ENCODE measurements at regions not wholly inside any gene's neighbourhood (a gene's known extent, or its start where the extent isn't known, plus 50 kb on each side); places are given as distances from the start of the nearest gene placed in this dataset.

DNA sequence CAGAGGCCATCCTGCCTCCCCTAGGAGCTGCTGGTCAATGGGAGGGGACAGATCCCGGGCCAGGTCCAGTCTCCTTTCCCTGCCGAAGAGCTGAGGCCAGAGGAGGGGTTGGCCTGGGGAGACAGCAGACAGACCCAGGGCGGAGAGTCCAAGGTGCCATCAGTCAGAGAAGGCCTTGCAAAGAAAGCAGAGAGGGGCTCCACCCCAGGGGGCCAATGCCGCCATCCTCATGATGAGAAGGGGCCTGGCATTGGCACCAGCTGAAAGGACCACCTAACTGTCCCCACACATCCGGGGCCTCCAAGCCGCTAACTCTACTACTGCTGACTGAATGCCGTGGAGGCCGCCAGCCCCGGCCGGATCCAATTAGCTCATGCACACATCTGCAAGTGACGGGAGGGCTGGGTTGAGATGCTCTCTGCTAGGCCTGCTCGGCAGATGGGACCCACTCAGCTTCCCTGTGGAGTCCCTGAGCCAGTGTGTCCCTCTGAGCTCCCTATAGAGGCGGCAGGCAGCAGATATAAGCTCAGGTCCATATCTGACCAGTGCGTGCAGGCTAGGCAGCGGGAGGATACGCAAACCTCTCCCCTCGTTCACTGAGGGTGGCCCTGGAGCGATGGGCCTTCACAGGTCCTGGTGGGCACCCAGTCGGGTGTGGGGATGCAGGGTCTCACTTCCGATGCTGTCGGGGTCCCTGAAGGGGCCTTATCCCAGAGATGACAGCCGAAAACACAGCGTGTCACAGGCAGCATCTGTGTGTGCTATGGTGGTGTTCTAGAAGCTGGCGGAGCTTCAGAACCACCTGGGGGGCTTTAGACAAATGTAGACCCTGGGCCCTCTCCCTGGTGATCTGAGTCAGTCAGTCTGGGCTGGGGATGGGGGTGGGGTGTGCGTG lies 183.9 kb downstream of the CTTN start:
- Histone ChIP-seq H3K4me1 (ENCODE audit: insufficient read depth) (no peaks in the 10 kb centered on the region), H3K9me3 (no peaks in the 10 kb centered on the region), H3K4me3 (no peak overlapping the region), H3K27me3 (no peaks in the 10 kb centered on the region), H3K27ac (no peak overlapping the region), H3K36me3 (no peaks in the 10 kb centered on the region)
- TF ChIP-seq CTCF (IDR thresholded peaks at IDR 0.05) (no peak), EP300 (IDR thresholded peaks at IDR 0.05) (no peak), POLR2A (IDR thresholded peaks at IDR 0.05) (no peak)
- WGBS, 3 donors, result 84 to 88% (median 86%) methylated on average over 21 to 25 of the region's 25 CpGs
- intact Hi-C loops (cut with DNase I), result no loop called here
- peak in 1 of 5 donors; percentile 17 for DNase-seq

GRCh38 chr11:70582886-70583641 lies 184.7 kb downstream of the CTTN start:
- intact Hi-C loops (cut with DNase I), result no loop called here
- Histone ChIP-seq H3K9me3 (no peaks in the 10 kb centered on the region), H3K36me3 (no peaks in the 10 kb centered on the region), H3K27me3 (no peaks in the 10 kb centered on the region), H3K4me1 (ENCODE audit: insufficient read depth) (no peaks in the 10 kb centered on the region), H3K4me3 (no peak overlapping the region), H3K27ac (no peak overlapping the region)
- 76 to 83% (median 76%) methylated on average over 15 of the region's 15 CpGs for WGBS, 3 donors
- TF ChIP-seq EP300 (IDR thresholded peaks at IDR 0.05) (no peak), POLR2A (IDR thresholded peaks at IDR 0.05) (no peak), CTCF (IDR thresholded peaks at IDR 0.05) (no peak)
- DNase-seq, result peak in 1 of 5 donors; percentile 14

DNA sequence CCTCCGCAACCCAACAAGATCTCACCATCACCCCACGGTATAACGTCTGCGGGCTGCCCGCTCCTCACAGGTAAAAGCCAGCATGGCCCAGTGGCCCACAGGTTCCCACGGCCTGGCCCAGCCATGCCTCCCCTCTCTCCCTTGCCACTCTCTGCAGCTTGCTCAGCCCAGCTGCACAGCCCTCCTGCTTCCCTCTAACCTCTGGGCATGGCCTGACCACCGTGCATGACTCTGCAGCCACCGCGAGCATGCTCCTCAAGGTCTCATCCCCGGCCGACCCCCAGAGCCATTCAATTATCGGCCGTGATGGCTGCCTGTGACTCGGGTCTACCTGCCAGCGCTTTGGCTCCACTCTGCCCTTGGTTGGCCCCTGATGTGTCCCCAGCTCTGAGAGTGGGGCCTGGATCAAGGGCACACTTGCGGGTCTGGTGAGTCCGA lies 185.5 kb downstream of the CTTN start:
- Histone ChIP-seq H3K4me1 (ENCODE audit: insufficient read depth) (no peaks in the 10 kb centered on the region), H3K27ac (no peak overlapping the region), H3K27me3 (no peaks in the 10 kb centered on the region), H3K36me3 (no peaks in the 10 kb centered on the region), H3K4me3 (no peak overlapping the region), H3K9me3 (no peaks in the 10 kb centered on the region)
- intact Hi-C loops (cut with DNase I), result no loop called here
- TF ChIP-seq EP300 (IDR thresholded peaks at IDR 0.05) (no peak), POLR2A (IDR thresholded peaks at IDR 0.05) (no peak), CTCF (IDR thresholded peaks at IDR 0.05) (no peak)
- WGBS, 3 donors, result 85 to 90% (median 87%) methylated on average over 17 of the region's 17 CpGs
- peak in 1 of 5 donors; percentile 16 for DNase-seq

DNA sequence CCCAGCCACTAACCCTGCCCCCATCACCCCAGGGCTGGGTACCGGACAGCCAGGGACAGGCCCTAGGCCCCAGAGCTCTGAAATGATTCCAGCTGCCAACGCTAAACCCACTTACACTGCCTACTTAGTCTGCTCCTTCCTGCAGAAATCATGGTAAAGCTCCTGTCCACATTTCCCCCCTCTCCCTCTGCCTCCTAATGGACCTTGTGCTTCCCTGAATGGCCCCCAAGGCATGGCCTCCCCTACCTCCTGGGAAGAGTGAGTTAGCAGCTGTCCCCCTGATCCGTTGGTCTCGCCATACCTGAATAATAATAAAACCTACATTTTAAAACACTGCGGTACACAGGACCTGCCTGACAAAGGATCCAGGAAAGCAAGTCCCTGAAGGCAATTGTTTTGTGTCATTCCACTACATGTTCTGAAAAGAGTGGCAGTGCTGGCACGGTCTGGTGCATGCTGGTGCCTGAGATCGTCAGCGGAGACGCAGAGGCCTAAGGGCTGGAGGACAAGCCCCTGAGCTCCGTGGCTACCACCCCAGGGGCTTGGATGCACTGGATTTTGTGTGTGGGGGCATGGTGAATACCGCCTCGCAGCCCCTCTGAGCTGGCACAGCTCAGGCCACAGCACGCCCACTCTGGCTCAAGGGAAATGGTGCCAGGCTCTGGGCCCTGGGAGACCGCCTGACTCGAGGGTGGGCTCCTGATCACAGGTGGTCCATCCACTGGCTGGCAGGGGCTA lies 186.3 kb downstream of the CTTN start:
- 81 to 88% (median 86%) methylated on average over 15 of the region's 15 CpGs for WGBS, 3 donors

More for the DNA sequence above, 186.3 kb downstream of the CTTN start:
- Histone ChIP-seq H3K27me3 (no peaks in the 10 kb centered on the region), H3K4me1 (ENCODE audit: insufficient read depth) (no peaks in the 10 kb centered on the region), H3K9me3 (no peaks in the 10 kb centered on the region), H3K4me3 (no peak overlapping the region), H3K36me3 (no peaks in the 10 kb centered on the region), H3K27ac (no peak overlapping the region)
- no peak for TF ChIP-seq POLR2A (IDR thresholded peaks at IDR 0.05)
- TF ChIP-seq EP300 (IDR thresholded peaks at IDR 0.05), result no peak
- no peak for TF ChIP-seq CTCF (IDR thresholded peaks at IDR 0.05)
- peak in 1 of 5 donors; percentile 13 for DNase-seq
- intact Hi-C loops (cut with DNase I), result no loop called here

All from ovary (tissue), 7 donors.